GM12878 (cell line): ENCODE measurements at regions not wholly inside any gene's neighbourhood (a gene's known extent, or its start where the extent isn't known, plus 50 kb on each side); places are given as distances from the start of the nearest gene placed in this dataset.

Source experiments
- ATAC-seq: fragments of 200-7000 bp; cut with Tn5 transposase; 3 replicates; pipeline ENCODE4 v1.9.1; 2020; ENCODE audit warnings: mild to moderate bottlenecking, moderate library complexity
- BruUV-seq: library from RNA; stranded (reverse); fragments of 400-500 nt; replicated peaks from 2 replicates; lab custom pipeline; 2021; lab: Mats Ljungman, UMichigan
- CTCF ChIA-PET: fragments of 300-600 bp; sonication (Branson Sonifier 250); formaldehyde crosslinking; extraction: SDS; loops from one replicate; lab custom pipeline; 2021; ENCODE audit warnings: inconsistent platforms; lab: Yijun Ruan, JAX
- POLR2A ChIA-PET: fragments of 350-600 bp; formaldehyde crosslinking; extraction: SDS; loops from one replicate; lab custom pipeline; 2021; ENCODE audit warnings: inconsistent platforms; lab: Charles Lee
- RAD21 ChIA-PET: fragments of 300-600 bp; sonication (Branson Sonifier 250); formaldehyde crosslinking; loops from one replicate; lab custom pipeline; 2023; ENCODE audit warnings: antibody characterized with exemption; ENCODE audit not compliant: unreplicated experiment; lab: Charles Lee
- SMC1A ChIA-PET: fragments of 300-600 bp; sonication (Branson Sonifier 250); formaldehyde crosslinking; loops from one replicate; lab custom pipeline; 2023; ENCODE audit not compliant: unreplicated experiment, uncharacterized antibody; lab: Charles Lee
- DNase-seq: peaks from one replicate; pipeline ENCODE4 v3.0.0-alpha.2; 2011; ENCODE audit warnings: low read depth, low spot score
- FAIRE-seq: peaks from 3 replicates; lab custom pipeline; 2011; peaks lifted over from hg19 to GRCh38; lab: Jason Lieb, UNC
- H2AFZ ChIP-seq: 2 replicates; pipeline ENCODE4 v1.6.0; 2011; ENCODE audit warnings: low read depth, low read length, control low read depth; ENCODE audit not compliant: control insufficient read depth
- H3K27ac ChIP-seq: 2 replicates; pipeline ENCODE4 v1.5.1; 2011; ENCODE audit warnings: control low read depth; ENCODE audit not compliant: control insufficient read depth, insufficient read depth
- H3K27me3 ChIP-seq, 2 experiments: replicated peaks in 1 of 2; 2 replicates each; pipeline versions ENCODE4 v1.6.0 to v1.6.1; 2011; ENCODE audit warnings: low read length in 1 of 2; ENCODE audit not compliant: control insufficient read depth in 2 of 2, insufficient read depth in 2 of 2
- H3K36me3 ChIP-seq, 2 experiments: 2 replicates each; pipeline ENCODE4 v1.5.1; 2011; ENCODE audit warnings: low read length in 1 of 2; ENCODE audit not compliant: control insufficient read depth in 2 of 2, insufficient read depth in 2 of 2
- H3K4me1 ChIP-seq: 2 replicates; pipeline ENCODE4 v1.6.1; 2011; ENCODE audit warnings: mild to moderate bottlenecking, low read length, moderate library complexity, mixed read lengths; ENCODE audit not compliant: control insufficient read depth, insufficient read depth
- H3K4me2 ChIP-seq: 2 replicates; pipeline ENCODE4 v1.6.0; 2011; ENCODE audit warnings: control low read depth; ENCODE audit not compliant: control insufficient read depth, insufficient read depth
- H3K4me3 ChIP-seq: fragments of 200-600 bp; sonication (generic); 2 replicates; pipeline ENCODE4 v1.5.1; 2016
- H3K79me2 ChIP-seq: 2 replicates; pipeline ENCODE4 v1.6.0; 2011; ENCODE audit warnings: low read length; ENCODE audit not compliant: control insufficient read depth, insufficient read depth
- H3K9ac ChIP-seq: 2 replicates; pipeline ENCODE4 v1.8.0; 2011; ENCODE audit warnings: low read length, control low read depth, mixed read lengths; ENCODE audit not compliant: control insufficient read depth, insufficient read depth
- H3K9me3 ChIP-seq: replicated peaks from 3 replicates; pipeline ENCODE4 v1.5.1; 2011; ENCODE audit warnings: mild to moderate bottlenecking, low read length; ENCODE audit not compliant: control insufficient read depth, insufficient read depth
- H4K20me1 ChIP-seq: 2 replicates; pipeline ENCODE4 v1.6.0; 2011; ENCODE audit not compliant: control insufficient read depth, insufficient read depth
- CBFB ChIP-seq: IDR thresholded peaks from 2 replicates; pipeline ENCODE4 v1.6.1; 2016; ENCODE audit warnings: antibody characterized with exemption, low read depth
- CBX3 ChIP-seq: fragments of 200-600 bp; sonication (generic); IDR thresholded peaks from 2 replicates; pipeline ENCODE4 v1.6.1; 2016; ENCODE audit warnings: low read depth, borderline replicate concordance
- FOS ChIP-seq: IDR thresholded peaks from 3 replicates; pipeline ENCODE4 v1.6.1; 2011; ENCODE audit warnings: borderline replicate concordance; ENCODE audit not compliant: insufficient read length; ENCODE audit errors: extremely low read depth
- HDAC2 ChIP-seq: fragments of 200-600 bp; sonication (generic); IDR thresholded peaks from 2 replicates; pipeline ENCODE4 v1.6.1; 2017
- MTA3 ChIP-seq: IDR thresholded peaks from 2 replicates; pipeline ENCODE4 v1.6.1; 2012; ENCODE audit warnings: low read length, inconsistent platforms, borderline replicate concordance
- NFYA ChIP-seq: IDR thresholded peaks from 2 replicates; pipeline ENCODE4 v1.6.1; 2011; ENCODE audit warnings: low read depth, mild to moderate bottlenecking, low read length, improper control_type of control experiment, borderline replicate concordance
- NFYB ChIP-seq: IDR thresholded peaks from 2 replicates; pipeline ENCODE4 v1.6.1; 2011; ENCODE audit warnings: low read depth, mild to moderate bottlenecking, low read length, improper control_type of control experiment, moderate library complexity; ENCODE audit not compliant: insufficient read depth
- PAX8 ChIP-seq: fragments of 450-650 bp; IDR thresholded peaks from 2 replicates; pipeline ENCODE4 v1.6.1; 2017; ENCODE audit warnings: mild to moderate bottlenecking, moderate library complexity
- SIX5 ChIP-seq: IDR thresholded peaks from 2 replicates; pipeline ENCODE4 v1.6.1; 2011; ENCODE audit warnings: mild to moderate bottlenecking, low read depth, low read length, moderate library complexity; ENCODE audit not compliant: severe bottlenecking
- SKIL ChIP-seq: fragments of 450-650 bp; IDR thresholded peaks from 2 replicates; pipeline ENCODE4 v1.6.1; 2017; ENCODE audit warnings: mild to moderate bottlenecking, low read depth, inconsistent platforms; ENCODE audit not compliant: poor library complexity, severe bottlenecking
- STAT3 ChIP-seq: IDR thresholded peaks from 2 replicates; pipeline ENCODE4 v1.6.1; 2011; ENCODE audit warnings: low read depth, low read length, improper control_type of control experiment
- TARDBP ChIP-seq: IDR thresholded peaks from 2 replicates; pipeline ENCODE4 v1.6.1; 2016; ENCODE audit warnings: borderline replicate concordance
- YY1 ChIP-seq: IDR thresholded peaks from 2 replicates; pipeline ENCODE4 v1.6.1; 2011; ENCODE audit warnings: low read depth, mild to moderate bottlenecking, low read length
- WGBS: methylation state at CpG from one replicate; pipeline ENCODE4 v1.1.6; 2016; ENCODE audit warnings: low lambda C conversion rate; ENCODE audit not compliant: insufficient replicate concordance, insufficient coverage; ENCODE audit errors: missing lambda C conversion rate; 5-methylcytosine and 5-hydroxymethylcytosine counted together
- in situ Hi-C: fragments of 300-500 bp; cut with MboI; formaldehyde crosslinking; loops from 9 replicates; pipeline ENCODE4 v1.14.3; 2018; ENCODE audit warnings: mixed read lengths
- intact Hi-C: fragments of 100-400 bp; cut with micrococcal nuclease; formaldehyde crosslinking; loops from one replicate; pipeline ENCODE4 v1.14.2; 2022; ENCODE audit not compliant: unreplicated experiment
- TF ChIP-seq, protein P1 (sequence below): IDR thresholded peaks from 2 replicates; pipeline ENCODE4 v1.6.1; 2012; ENCODE audit warnings: low read length, inconsistent platforms
- TF ChIP-seq, protein P2 (sequence below): fragments of 450-650 bp; IDR thresholded peaks from 2 replicates; pipeline ENCODE4 v1.6.1; 2016; ENCODE audit warnings: mild to moderate bottlenecking

GRCh38 chr5:121171834-121172233 lies 679.8 kb upstream of the FTMT start:
- Histone ChIP-seq H2AFZ (no peak overlapping the region), H3K79me2 (no peaks in the 10 kb centered on the region), H3K27me3 (no peaks in the 10 kb centered on the region), H3K9me3 (no peaks in the 10 kb centered on the region), H4K20me1 (no peaks in the 10 kb centered on the region), H3K4me2 (no peak overlapping the region), H3K27ac (no peak overlapping the region), H3K4me1 (no peaks in the 10 kb centered on the region), H3K36me3 (no peaks in the 10 kb centered on the region), H3K9ac (no peak overlapping the region), H3K4me3 (no peak overlapping the region)
- ATAC-seq, result no peak
- no peak for FAIRE-seq
- BruUV-seq, result no TSS peak
- ChIA-PET POLR2A (no interaction called here), RAD21 (no interaction called here), SMC1A (no interaction called here), CTCF (no interaction called here)
- WGBS, result 0% methylated on average over 2 of the region's 2 CpGs
- TF ChIP-seq CBFB, result no peak
- TF ChIP-seq SKIL, result no peak
- TF ChIP-seq CBX3, result no peak
- TF ChIP-seq NFYB, result no peak
- TF ChIP-seq FOS, result no peak
- no peak for TF ChIP-seq NFYA
- TF ChIP-seq STAT3, result no peak
- TF ChIP-seq, protein P1, sequence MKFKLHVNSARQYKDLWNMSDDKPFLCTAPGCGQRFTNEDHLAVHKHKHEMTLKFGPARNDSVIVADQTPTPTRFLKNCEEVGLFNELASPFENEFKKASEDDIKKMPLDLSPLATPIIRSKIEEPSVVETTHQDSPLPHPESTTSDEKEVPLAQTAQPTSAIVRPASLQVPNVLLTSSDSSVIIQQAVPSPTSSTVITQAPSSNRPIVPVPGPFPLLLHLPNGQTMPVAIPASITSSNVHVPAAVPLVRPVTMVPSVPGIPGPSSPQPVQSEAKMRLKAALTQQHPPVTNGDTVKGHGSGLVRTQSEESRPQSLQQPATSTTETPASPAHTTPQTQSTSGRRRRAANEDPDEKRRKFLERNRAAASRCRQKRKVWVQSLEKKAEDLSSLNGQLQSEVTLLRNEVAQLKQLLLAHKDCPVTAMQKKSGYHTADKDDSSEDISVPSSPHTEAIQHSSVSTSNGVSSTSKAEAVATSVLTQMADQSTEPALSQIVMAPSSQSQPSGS, result no peak
- no peak for TF ChIP-seq PAX8
- no peak for TF ChIP-seq TARDBP
- no peak for TF ChIP-seq SIX5
- TF ChIP-seq MTA3, result no peak
- no peak for TF ChIP-seq HDAC2
- TF ChIP-seq YY1, result no peak
- TF ChIP-seq, protein P2, sequence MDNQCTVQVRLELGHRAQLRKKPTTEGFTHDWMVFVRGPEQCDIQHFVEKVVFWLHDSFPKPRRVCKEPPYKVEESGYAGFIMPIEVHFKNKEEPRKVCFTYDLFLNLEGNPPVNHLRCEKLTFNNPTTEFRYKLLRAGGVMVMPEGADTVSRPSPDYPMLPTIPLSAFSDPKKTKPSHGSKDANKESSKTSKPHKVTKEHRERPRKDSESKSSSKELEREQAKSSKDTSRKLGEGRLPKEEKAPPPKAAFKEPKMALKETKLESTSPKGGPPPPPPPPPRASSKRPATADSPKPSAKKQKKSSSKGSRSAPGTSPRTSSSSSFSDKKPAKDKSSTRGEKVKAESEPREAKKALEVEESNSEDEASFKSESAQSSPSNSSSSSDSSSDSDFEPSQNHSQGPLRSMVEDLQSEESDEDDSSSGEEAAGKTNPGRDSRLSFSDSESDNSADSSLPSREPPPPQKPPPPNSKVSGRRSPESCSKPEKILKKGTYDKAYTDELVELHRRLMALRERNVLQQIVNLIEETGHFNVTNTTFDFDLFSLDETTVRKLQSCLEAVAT, result no peak
- no peak for DNase-seq
- in situ Hi-C loops (no loop called here), intact Hi-C loops (no loop called here)
